ENCODE measurements at regions not wholly inside any gene's neighbourhood (a gene's known extent, or its start where the extent isn't known, plus 50 kb on each side); places are given as distances from the start of the nearest gene placed in this dataset.

GRCh38 chr3:14289590-14290461 lies 111.2 kb downstream of the LSM3 start:
- Mint-ChIP-seq H3K4me1 (peaks cover 0 to 2% (median 0%) of the 10 kb centered on the region in 4 donors), H3K9me3 (no peaks in the 10 kb centered on the region), H3K4me3 (no peak overlapping the region), H3K27me3 (peaks cover 3% of the 10 kb centered on the region in 2 donors), H3K36me3 (no peaks in the 10 kb centered on the region), H3K27ac (no peak overlapping the region)
- no peak overlapping the region for H3K27ac ChIP-seq (ENCODE audit: low read depth, low read length)
- no peaks in the 10 kb centered on the region for H3K9me3 ChIP-seq (ENCODE audit: control insufficient read depth in 1 of 2, low read length in 2 of 2)
- no peak overlapping the region for H3K4me3 ChIP-seq (ENCODE audit: low read length in 2 of 2)
- no peaks in the 10 kb centered on the region for H3K36me3 ChIP-seq (ENCODE audit: insufficient read depth, low read length)
- no peak for DNase-seq
- no peaks in the 10 kb centered on the region for H3K4me1 ChIP-seq (ENCODE audit: insufficient read depth, low read length)
- CTCF ChIA-PET (ENCODE audit: partially characterized antibody), result no interaction called here
- intact Hi-C loops (cut with micrococcal nuclease), result no loop called here
- POLR2A ChIA-PET (ENCODE audit: partially characterized antibody), result no interaction called here
- H3K27me3 ChIP-seq (ENCODE audit: insufficient read depth, low read length), result no peaks in the 10 kb centered on the region

- no peaks in the 10 kb centered on the region for H3K27me3 ChIP-seq (ENCODE audit: insufficient read depth, low read length)
- Mint-ChIP-seq H3K4me3 (no peak overlapping the region), H3K27ac (peak overlapping the region in 1 of 7 donors; percentile 22), H3K4me1 (peaks cover 0 to 2% (median 0%) of the 10 kb centered on the region in 4 donors), H3K36me3 (no peaks in the 10 kb centered on the region), H3K9me3 (no peaks in the 10 kb centered on the region), H3K27me3 (peaks cover 3% of the 10 kb centered on the region in 2 donors)
- CTCF ChIA-PET (ENCODE audit: partially characterized antibody), result no interaction called here
- no peaks in the 10 kb centered on the region for H3K4me1 ChIP-seq (ENCODE audit: insufficient read depth, low read length)
- intact Hi-C loops (cut with micrococcal nuclease), result no loop called here
- no peak overlapping the region for H3K27ac ChIP-seq (ENCODE audit: low read depth, low read length)
- no peaks in the 10 kb centered on the region for H3K9me3 ChIP-seq (ENCODE audit: control insufficient read depth in 1 of 2, low read length in 2 of 2)
- H3K36me3 ChIP-seq (ENCODE audit: insufficient read depth, low read length), result no peaks in the 10 kb centered on the region
- POLR2A ChIA-PET (ENCODE audit: partially characterized antibody), result no interaction called here
- H3K4me3 ChIP-seq (ENCODE audit: low read length in 2 of 2), result no peak overlapping the region
- DNase-seq, result no peak
These were observed 111.6 kb upstream of the SLC6A6 start for GRCh38 chr3:14290631-14291385.

GRCh38 chr3:14295037-14295436 lies 107.4 kb upstream of the SLC6A6 start:
- H3K4me3 Mint-ChIP-seq, result no peak overlapping the region
- H3K9me3 ChIP-seq (ENCODE audit: control insufficient read depth in 1 of 2, low read length in 2 of 2), result no peaks in the 10 kb centered on the region
- CTCF ChIA-PET (ENCODE audit: partially characterized antibody), result no interaction called here
- POLR2A ChIA-PET (ENCODE audit: partially characterized antibody), result no interaction called here
- DNase-seq, result no peak
- no peaks in the 10 kb centered on the region for H3K27me3 ChIP-seq (ENCODE audit: insufficient read depth, low read length)
- H3K4me1 Mint-ChIP-seq, result peaks cover 0 to 2% (median under 1%) of the 10 kb centered on the region in 4 donors
- intact Hi-C loops (cut with micrococcal nuclease), result no loop called here
- H3K4me3 ChIP-seq (ENCODE audit: low read length in 2 of 2), result no peak overlapping the region
- no peaks in the 10 kb centered on the region for H3K36me3 ChIP-seq (ENCODE audit: insufficient read depth, low read length)
- H3K27me3 Mint-ChIP-seq, result peaks cover 1 to 2% of the 10 kb centered on the region in 2 donors
- no peak overlapping the region for H3K27ac ChIP-seq (ENCODE audit: low read depth, low read length)
- H3K36me3 Mint-ChIP-seq, result no peaks in the 10 kb centered on the region
- H3K4me1 ChIP-seq (ENCODE audit: insufficient read depth, low read length), result no peaks in the 10 kb centered on the region
- no peaks in the 10 kb centered on the region for H3K9me3 Mint-ChIP-seq
- H3K27ac Mint-ChIP-seq, result no peak overlapping the region

GRCh38 chr3:14295801-14296200 lies 106.6 kb upstream of the SLC6A6 start:
- DNase-seq, result no peak
- Histone ChIP-seq H3K27me3 (ENCODE audit: insufficient read depth, low read length) (no peaks in the 10 kb centered on the region), H3K4me3 (ENCODE audit: low read length in 2 of 2) (no peak overlapping the region), H3K36me3 (ENCODE audit: insufficient read depth, low read length) (no peaks in the 10 kb centered on the region), H3K27ac (ENCODE audit: low read depth, low read length) (no peak overlapping the region), H3K9me3 (ENCODE audit: control insufficient read depth in 1 of 2, low read length in 2 of 2) (no peaks in the 10 kb centered on the region), H3K4me1 (ENCODE audit: insufficient read depth, low read length) (no peaks in the 10 kb centered on the region)
- Mint-ChIP-seq H3K27me3 (peaks cover 0 to 2% of the 10 kb centered on the region in 2 donors), H3K27ac (no peak overlapping the region), H3K36me3 (no peaks in the 10 kb centered on the region), H3K4me1 (peaks cover 0 to 2% (median under 1%) of the 10 kb centered on the region in 4 donors), H3K9me3 (no peaks in the 10 kb centered on the region), H3K4me3 (no peak overlapping the region)
- ChIA-PET CTCF (ENCODE audit: partially characterized antibody) (no interaction called here), POLR2A (ENCODE audit: partially characterized antibody) (no interaction called here)
- intact Hi-C loops (cut with micrococcal nuclease), result no loop called here

GRCh38 chr3:14297305-14297704 lies 105.1 kb upstream of the SLC6A6 start:
- H3K27ac Mint-ChIP-seq, result peak overlapping the region in 1 of 7 donors; percentile 53
- H3K4me3 Mint-ChIP-seq, result no peak overlapping the region
- no peaks in the 10 kb centered on the region for H3K27me3 ChIP-seq (ENCODE audit: insufficient read depth, low read length)
- peaks cover 0 to 2% of the 10 kb centered on the region in 2 donors for H3K27me3 Mint-ChIP-seq
- no peaks in the 10 kb centered on the region for H3K4me1 ChIP-seq (ENCODE audit: insufficient read depth, low read length)
- CTCF ChIA-PET (ENCODE audit: partially characterized antibody), result no interaction called here
- H3K9me3 Mint-ChIP-seq, result no peaks in the 10 kb centered on the region
- H3K36me3 ChIP-seq (ENCODE audit: insufficient read depth, low read length), result no peaks in the 10 kb centered on the region
- H3K36me3 Mint-ChIP-seq, result no peaks in the 10 kb centered on the region
- intact Hi-C loops (cut with micrococcal nuclease), result no loop called here
- H3K4me1 Mint-ChIP-seq, result peaks cover 0 to 2% (median 1%) of the 10 kb centered on the region in 4 donors
- H3K27ac ChIP-seq (ENCODE audit: low read depth, low read length), result no peak overlapping the region
- no peak for DNase-seq
- H3K4me3 ChIP-seq (ENCODE audit: low read length in 2 of 2), result no peak overlapping the region
- H3K9me3 ChIP-seq (ENCODE audit: control insufficient read depth in 1 of 2, low read length in 2 of 2), result no peaks in the 10 kb centered on the region
- POLR2A ChIA-PET (ENCODE audit: partially characterized antibody), result no interaction called here

- DNase-seq, result no peak
- H3K4me1 ChIP-seq (ENCODE audit: insufficient read depth, low read length), result no peaks in the 10 kb centered on the region
- Mint-ChIP-seq H3K4me3 (no peak overlapping the region), H3K27ac (no peak overlapping the region), H3K36me3 (no peaks in the 10 kb centered on the region), H3K27me3 (peaks cover 0 to 2% of the 10 kb centered on the region in 2 donors), H3K4me1 (peaks cover 0 to 5% (median 4%) of the 10 kb centered on the region in 4 donors), H3K9me3 (no peaks in the 10 kb centered on the region)
- ChIA-PET POLR2A (ENCODE audit: partially characterized antibody) (no interaction called here), CTCF (ENCODE audit: partially characterized antibody) (no interaction called here)
- no peak overlapping the region for H3K27ac ChIP-seq (ENCODE audit: low read depth, low read length)
- H3K4me3 ChIP-seq (ENCODE audit: low read length in 2 of 2), result no peak overlapping the region
- no peaks in the 10 kb centered on the region for H3K36me3 ChIP-seq (ENCODE audit: insufficient read depth, low read length)
- H3K27me3 ChIP-seq (ENCODE audit: insufficient read depth, low read length), result no peaks in the 10 kb centered on the region
- no peaks in the 10 kb centered on the region for H3K9me3 ChIP-seq (ENCODE audit: control insufficient read depth in 1 of 2, low read length in 2 of 2)
- intact Hi-C loops (cut with micrococcal nuclease), result no loop called here
These were observed 104.6 kb upstream of the SLC6A6 start for GRCh38 chr3:14297784-14298236.

- H3K36me3 ChIP-seq (ENCODE audit: insufficient read depth, low read length), result no peaks in the 10 kb centered on the region
- Mint-ChIP-seq H3K27ac (no peak overlapping the region), H3K9me3 (no peaks in the 10 kb centered on the region), H3K27me3 (peaks cover 0 to 2% of the 10 kb centered on the region in 2 donors), H3K36me3 (no peaks in the 10 kb centered on the region), H3K4me1 (peaks cover 5 to 10% (median 8%) of the 10 kb centered on the region in 4 donors), H3K4me3 (no peak overlapping the region)
- ChIA-PET POLR2A (ENCODE audit: partially characterized antibody) (no interaction called here), CTCF (ENCODE audit: partially characterized antibody) (no interaction called here)
- intact Hi-C loops (cut with micrococcal nuclease), result no loop called here
- no peaks in the 10 kb centered on the region for H3K9me3 ChIP-seq (ENCODE audit: control insufficient read depth in 1 of 2, low read length in 2 of 2)
- no peak overlapping the region for H3K27ac ChIP-seq (ENCODE audit: low read depth, low read length)
- H3K4me1 ChIP-seq (ENCODE audit: insufficient read depth, low read length), result peaks cover 3% of the 10 kb centered on the region
- H3K4me3 ChIP-seq (ENCODE audit: low read length in 2 of 2), result no peak overlapping the region
- H3K27me3 ChIP-seq (ENCODE audit: insufficient read depth, low read length), result no peaks in the 10 kb centered on the region
- no peak for DNase-seq
These were observed 104.0 kb upstream of the SLC6A6 start for GRCh38 chr3:14298442-14298841.
